Ovary (tissue), 7 donors: ENCODE measurements at regions not wholly inside any gene's neighbourhood (a gene's known extent, or its start where the extent isn't known, plus 50 kb on each side); places are given as distances from the start of the nearest gene placed in this dataset.

Source experiments
- DNase-seq, 5 donors: peaks; one replicate each; pipeline ENCODE4 v3.0.0-alpha.2; 2019 to 2020
- H3K27ac ChIP-seq, 2 donors: fragments of 200-600 bp; one replicate each; pipeline versions ENCODE4 v1.5.1 to v1.8.0; 2019 to 2022
- H3K27me3 ChIP-seq: fragments of 200-600 bp; one replicate; pipeline ENCODE4 v1.8.0; 2022
- H3K36me3 ChIP-seq: fragments of 200-600 bp; sonication (generic); one replicate; pipeline ENCODE4 v1.5.1; 2019
- H3K4me1 ChIP-seq: one replicate; pipeline ENCODE4 v1.8.1; 2013; ENCODE audit warnings: mild to moderate bottlenecking, moderate library complexity; ENCODE audit not compliant: insufficient read depth
- H3K4me3 ChIP-seq: fragments of 200-600 bp; sonication (generic); one replicate; pipeline ENCODE4 v1.5.1; 2017
- H3K9me3 ChIP-seq, 2 donors: fragments of 200-600 bp in 1 of 2; sonication (generic) in 1 of 2; one replicate each; pipeline versions ENCODE4 v1.5.1 to v1.8.1; 2013 to 2019; ENCODE audit warnings: mild to moderate bottlenecking in 1 of 2, moderate library complexity in 1 of 2
- EP300 ChIP-seq: sonication (generic); formaldehyde crosslinking; IDR thresholded peaks from one replicate; pipeline ENCODE4 v1.6.1; 2017; ENCODE audit warnings: antibody characterized with exemption
- POLR2A ChIP-seq: fragments of 450-650 bp; IDR thresholded peaks from one replicate; pipeline ENCODE4 v1.6.1; 2017; ENCODE audit warnings: antibody characterized with exemption, mild to moderate bottlenecking, moderate library complexity
- WGBS, 3 donors: extraction: QIAGEN DNeasy Blood & Tissue Kit in 1 of 3; methylation state at CpG; one replicate each; pipeline versions ENCODE4 v1.1.5 to v1.1.7; 2013 to 2017; 5-methylcytosine and 5-hydroxymethylcytosine counted together
- intact Hi-C, 4 donors: fragments of 100-400 bp; cut with DNase I; formaldehyde crosslinking; loops; one replicate each; pipeline versions ENCODE4 v1.11.0 to v1.15.1; 2022 to 2023
- TF ChIP-seq, protein P1 (sequence below), 3 donors: fragments of 450-650 bp in 2 of 3; fragments of 200-600 bp in 1 of 3; IDR thresholded peaks; one replicate each; pipeline versions ENCODE4 v1.5.1 to v1.8.0; 2016 to 2022; ENCODE audit warnings: antibody characterized with exemption in 3 of 3, mild to moderate bottlenecking in 1 of 3
- donor health status: DM: no; HTN: no; CAD: no; lungs with moderate emphysema.
- donor health status: DM: no; HTN: no; CAD: no.
- donor health status: Bipolar disorder and iron deficiency.
- donor health status: DM: no; HTN: no; CAD: no.
- donor health status: DM: yes; HTN: yes; CAD: no.

GRCh38 chr11:41872426-41872825 is 413.0 kb upstream of the LRRC4C start:
- 62 to 67% (median 63%) methylated on average over 3 of the region's 3 CpGs for WGBS, 3 donors
- TF ChIP-seq, protein P1, sequence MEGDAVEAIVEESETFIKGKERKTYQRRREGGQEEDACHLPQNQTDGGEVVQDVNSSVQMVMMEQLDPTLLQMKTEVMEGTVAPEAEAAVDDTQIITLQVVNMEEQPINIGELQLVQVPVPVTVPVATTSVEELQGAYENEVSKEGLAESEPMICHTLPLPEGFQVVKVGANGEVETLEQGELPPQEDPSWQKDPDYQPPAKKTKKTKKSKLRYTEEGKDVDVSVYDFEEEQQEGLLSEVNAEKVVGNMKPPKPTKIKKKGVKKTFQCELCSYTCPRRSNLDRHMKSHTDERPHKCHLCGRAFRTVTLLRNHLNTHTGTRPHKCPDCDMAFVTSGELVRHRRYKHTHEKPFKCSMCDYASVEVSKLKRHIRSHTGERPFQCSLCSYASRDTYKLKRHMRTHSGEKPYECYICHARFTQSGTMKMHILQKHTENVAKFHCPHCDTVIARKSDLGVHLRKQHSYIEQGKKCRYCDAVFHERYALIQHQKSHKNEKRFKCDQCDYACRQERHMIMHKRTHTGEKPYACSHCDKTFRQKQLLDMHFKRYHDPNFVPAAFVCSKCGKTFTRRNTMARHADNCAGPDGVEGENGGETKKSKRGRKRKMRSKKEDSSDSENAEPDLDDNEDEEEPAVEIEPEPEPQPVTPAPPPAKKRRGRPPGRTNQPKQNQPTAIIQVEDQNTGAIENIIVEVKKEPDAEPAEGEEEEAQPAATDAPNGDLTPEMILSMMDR (IDR thresholded peaks at IDR 0.05), result no peak
- TF ChIP-seq EP300 (no peak), POLR2A (no peak)
- no peak overlapping the region for H3K4me3 ChIP-seq
- no peaks in the 10 kb centered on the region for H3K4me1 ChIP-seq
- no peaks in the 10 kb centered on the region for H3K27me3 ChIP-seq
- intact Hi-C loops, result no loop called here
- H3K36me3 ChIP-seq, result no peaks in the 10 kb centered on the region
- no peak overlapping the region for H3K27ac ChIP-seq
- no peak for DNase-seq
- no peaks in the 10 kb centered on the region for H3K9me3 ChIP-seq

- TF ChIP-seq EP300 (no peak), POLR2A (no peak)
- TF ChIP-seq, protein P1 (IDR thresholded peaks at IDR 0.05), result no peak
- Histone ChIP-seq H3K4me3 (no peak overlapping the region), H3K4me1 (no peaks in the 10 kb centered on the region), H3K36me3 (no peaks in the 10 kb centered on the region), H3K27me3 (no peaks in the 10 kb centered on the region), H3K27ac (no peak overlapping the region), H3K9me3 (no peaks in the 10 kb centered on the region)
- DNase-seq, result no peak
- intact Hi-C loops, result no loop called here
- 31 to 47% (median 36%) methylated on average over 4 of the region's 4 CpGs for WGBS, 3 donors
Measured at GRCh38 chr11:41872870-41873269, 413.4 kb upstream of the LRRC4C start.

- TF ChIP-seq, protein P1 (IDR thresholded peaks at IDR 0.05), result no peak
- TF ChIP-seq EP300 (no peak), POLR2A (no peak)
- no peaks in the 10 kb centered on the region for H3K36me3 ChIP-seq
- no peaks in the 10 kb centered on the region for H3K27me3 ChIP-seq
- 71 to 84% (median 78%) methylated on average over 2 of the region's 2 CpGs for WGBS, 3 donors
- intact Hi-C loops, result no loop called here
- H3K27ac ChIP-seq, result no peak overlapping the region
- no peak overlapping the region for H3K4me3 ChIP-seq
- H3K9me3 ChIP-seq, result no peaks in the 10 kb centered on the region
- no peak for DNase-seq
- no peaks in the 10 kb centered on the region for H3K4me1 ChIP-seq
Measured at GRCh38 chr11:41878095-41878494, 418.6 kb upstream of the LRRC4C start.

DNA sequence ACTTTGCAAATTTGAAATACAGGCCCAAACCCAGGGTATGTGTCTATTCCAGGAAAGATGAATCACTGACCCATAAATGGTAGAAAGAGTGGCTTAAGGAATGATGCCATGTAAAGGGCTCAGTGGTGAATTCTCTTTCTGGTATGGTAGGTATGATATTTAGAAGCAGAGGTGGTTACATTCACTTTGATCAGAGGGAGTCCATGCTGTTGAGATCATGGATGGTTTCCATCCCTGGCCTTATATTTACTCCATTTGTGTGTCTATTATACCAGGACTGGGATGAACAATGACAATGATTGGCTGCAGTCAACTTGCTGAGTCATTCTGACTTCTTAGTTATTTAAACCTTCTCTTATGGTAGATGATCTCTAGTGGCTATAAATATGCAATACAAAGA is 419.8 kb upstream of the LRRC4C start:
- TF ChIP-seq, protein P1 (IDR thresholded peaks at IDR 0.05), result no peak
- TF ChIP-seq POLR2A (no peak), EP300 (no peak)

DNA sequence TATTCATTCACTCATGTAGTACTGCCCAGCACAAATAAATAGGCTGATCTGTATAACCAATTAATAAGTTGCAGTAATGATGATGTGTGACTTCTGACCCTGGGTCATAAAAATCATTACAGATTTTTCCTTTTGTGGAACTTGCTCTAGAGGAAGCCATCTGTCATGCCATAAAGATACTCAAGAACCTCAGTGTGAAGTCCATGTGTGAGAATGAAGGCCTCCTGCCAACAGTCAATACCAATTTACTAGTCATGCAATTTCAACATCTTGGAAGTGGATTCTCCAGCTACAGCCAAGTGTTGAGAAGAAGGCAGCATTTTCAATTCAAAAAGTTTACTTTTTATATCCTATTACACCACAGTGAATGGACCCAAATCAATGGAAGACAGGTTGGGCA is 435.6 kb upstream of the LRRC4C start:
- TF ChIP-seq, protein P1 (IDR thresholded peaks at IDR 0.05), result no peak
- TF ChIP-seq EP300 (no peak), POLR2A (no peak)
- Histone ChIP-seq H3K4me1 (no peaks in the 10 kb centered on the region), H3K4me3 (no peak overlapping the region), H3K27ac (no peak overlapping the region), H3K36me3 (no peaks in the 10 kb centered on the region), H3K27me3 (no peaks in the 10 kb centered on the region), H3K9me3 (no peaks in the 10 kb centered on the region)
- intact Hi-C loops, result no loop called here
- DNase-seq, result no peak

More for the DNA sequence above, 419.8 kb upstream of the LRRC4C start:
- Histone ChIP-seq H3K36me3 (no peaks in the 10 kb centered on the region), H3K4me3 (no peak overlapping the region), H3K27me3 (no peaks in the 10 kb centered on the region), H3K9me3 (no peaks in the 10 kb centered on the region), H3K27ac (no peak overlapping the region), H3K4me1 (no peaks in the 10 kb centered on the region)
- no peak for DNase-seq
- intact Hi-C loops, result no loop called here
